Sigmoid colon (tissue), 4 donors: ENCODE measurements at regions not wholly inside any gene's neighbourhood (a gene's known extent, or its start where the extent isn't known, plus 50 kb on each side); places are given as distances from the start of the nearest gene placed in this dataset.

Source experiments
- EP300 ChIP-seq, 4 donors: sonication (generic); formaldehyde crosslinking; IDR thresholded peaks; one replicate each; pipeline ENCODE4 v1.6.1; 2017; ENCODE audit warnings: antibody characterized with exemption in 4 of 4
- POLR2A ChIP-seq, 2 donors: fragments of 450-650 bp; IDR thresholded peaks; one replicate each; pipeline ENCODE4 v1.6.1; 2016; ENCODE audit warnings: antibody characterized with exemption in 2 of 2, mild to moderate bottlenecking in 2 of 2, moderate library complexity in 2 of 2
- POLR2AphosphoS5 ChIP-seq, 4 donors: sonication (generic); formaldehyde crosslinking; IDR thresholded peaks; one replicate each; pipeline ENCODE4 v1.6.1; 2017; ENCODE audit warnings: antibody characterized with exemption in 4 of 4
- TF ChIP-seq, protein P1 (sequence below), 4 experiments: fragments of 450-650 bp in 3 of 4; fragments of 200-600 bp in 1 of 4; IDR thresholded peaks; one replicate each; pipeline ENCODE4 v1.5.1; 2016 to 2019; ENCODE audit warnings: antibody characterized with exemption in 4 of 4, mild to moderate bottlenecking in 3 of 4, moderate library complexity in 2 of 4

DNA sequence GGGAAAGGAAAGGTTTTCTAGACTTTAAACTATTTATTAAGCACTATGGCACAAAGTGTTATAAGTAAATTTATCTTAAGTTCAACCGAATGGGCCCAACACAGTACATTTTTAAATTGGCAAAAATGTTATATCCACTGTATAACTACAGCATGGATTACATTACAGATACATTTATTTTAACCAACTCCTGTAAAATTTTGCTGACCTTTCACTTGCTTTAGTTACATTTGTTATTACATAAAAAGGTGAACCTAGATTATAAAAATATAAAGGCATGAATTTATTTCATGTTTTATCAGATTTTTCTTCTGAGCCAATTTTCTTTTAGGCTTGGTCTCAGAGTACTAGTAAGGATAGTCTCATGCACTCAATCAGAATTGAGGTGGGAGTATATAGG, 221.9 kb upstream of the GBE1 start:
- TF ChIP-seq POLR2A (IDR thresholded peaks at IDR 0.05) (no peak), POLR2AphosphoS5 (IDR thresholded peaks at IDR 0.05) (no peak), EP300 (IDR thresholded peaks at IDR 0.05) (no peak)
- TF ChIP-seq, protein P1, sequence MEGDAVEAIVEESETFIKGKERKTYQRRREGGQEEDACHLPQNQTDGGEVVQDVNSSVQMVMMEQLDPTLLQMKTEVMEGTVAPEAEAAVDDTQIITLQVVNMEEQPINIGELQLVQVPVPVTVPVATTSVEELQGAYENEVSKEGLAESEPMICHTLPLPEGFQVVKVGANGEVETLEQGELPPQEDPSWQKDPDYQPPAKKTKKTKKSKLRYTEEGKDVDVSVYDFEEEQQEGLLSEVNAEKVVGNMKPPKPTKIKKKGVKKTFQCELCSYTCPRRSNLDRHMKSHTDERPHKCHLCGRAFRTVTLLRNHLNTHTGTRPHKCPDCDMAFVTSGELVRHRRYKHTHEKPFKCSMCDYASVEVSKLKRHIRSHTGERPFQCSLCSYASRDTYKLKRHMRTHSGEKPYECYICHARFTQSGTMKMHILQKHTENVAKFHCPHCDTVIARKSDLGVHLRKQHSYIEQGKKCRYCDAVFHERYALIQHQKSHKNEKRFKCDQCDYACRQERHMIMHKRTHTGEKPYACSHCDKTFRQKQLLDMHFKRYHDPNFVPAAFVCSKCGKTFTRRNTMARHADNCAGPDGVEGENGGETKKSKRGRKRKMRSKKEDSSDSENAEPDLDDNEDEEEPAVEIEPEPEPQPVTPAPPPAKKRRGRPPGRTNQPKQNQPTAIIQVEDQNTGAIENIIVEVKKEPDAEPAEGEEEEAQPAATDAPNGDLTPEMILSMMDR (IDR thresholded peaks at IDR 0.05): no peak
